IPS DF 4.7 (cell line): ENCODE measurements at regions not wholly inside any gene's neighbourhood (a gene's known extent, or its start where the extent isn't known, plus 50 kb on each side); places are given as distances from the start of the nearest gene placed in this dataset.

Source experiments
- DNase-seq: peaks from one replicate; pipeline ENCODE4 v3.0.0-alpha.2; 2013; ENCODE audit warnings: low spot score; ENCODE audit errors: extremely low read depth

- no peak for DNase-seq
These were observed 55.2 kb upstream of the TAGAP start for GRCh38 chr6:159099961-159100360.

GRCh38 chr6:159099276-159099675 lies 54.5 kb upstream of the TAGAP start:
- DNase-seq = no peak

GRCh38 chr6:159098636-159099106 lies 53.9 kb upstream of the TAGAP start:
- DNase-seq = no peak

GRCh38 chr6:159097256-159097655 lies 52.5 kb upstream of the TAGAP start:
- DNase-seq = no peak

- no peak for DNase-seq
These were observed 50.8 kb upstream of the TAGAP start for GRCh38 chr6:159095616-159096015.

GRCh38 chr6:159094444-159095252 lies 49.9 kb upstream of the TAGAP start:
- no peak for DNase-seq
